HCT116 (cell line): ENCODE measurements at regions not wholly inside any gene's neighbourhood (a gene's known extent, or its start where the extent isn't known, plus 50 kb on each side); places are given as distances from the start of the nearest gene placed in this dataset.

Experiments used
- ATAC-seq: fragments of 200-7000 bp; cut with Tn5 transposase; 2 replicates; pipeline ENCODE4 v1.9.1; 2020; ENCODE audit warnings: mild to moderate bottlenecking, moderate library complexity
- BruUV-seq: library from RNA; stranded (reverse); fragments of 400-500 nt; replicated peaks from 2 replicates; lab custom pipeline; 2021; lab: Mats Ljungman, UMichigan
- CTCF ChIA-PET: fragments of 300-600 bp; sonication (Branson Sonifier 250); formaldehyde crosslinking; loops from one replicate; lab custom pipeline; 2021; ENCODE audit warnings: antibody characterized with exemption; lab: Charles Lee
- POLR2A ChIA-PET: fragments of 300-600, 350-600 bp; sonication (Branson Sonifier 250); formaldehyde crosslinking; loops from one replicate; lab custom pipeline; 2021; ENCODE audit warnings: antibody characterized with exemption; lab: Charles Lee
- RAD21 ChIA-PET, 2 experiments: fragments of 300-600 bp; sonication (Branson Sonifier 250); formaldehyde crosslinking; loops; one replicate each; lab custom pipeline; 2023; ENCODE audit warnings: low total read pairs in 2 of 2; ENCODE audit not compliant: uncharacterized antibody in 2 of 2, unreplicated experiment in 2 of 2, low non-redundant PET in 1 of 2; lab: Charles Lee
- DNase-seq: peaks from one replicate; pipeline ENCODE4 v3.0.0-alpha.2; 2010; ENCODE audit warnings: low read depth, low spot score
- H2AFZ ChIP-seq: fragments of 200-600 bp; shearing (Covaris generic), sonication (generic); 2 replicates; pipeline ENCODE4 v1.6.1; 2017; ENCODE audit warnings: low read depth, mixed run types, mixed read lengths, antibody characterized with exemption, low read length; ENCODE audit not compliant: poor library complexity, severe bottlenecking
- H3K27ac ChIP-seq: 2 replicates; pipeline ENCODE4 v1.5.1; 2012; ENCODE audit warnings: low read depth, low read length
- H3K27me3 ChIP-seq: fragments of 200-600 bp; sonication (generic); 2 replicates; pipeline ENCODE4 v1.6.1; 2016; ENCODE audit warnings: mixed run types, low read length, mixed read lengths; ENCODE audit not compliant: insufficient read depth
- H3K36me3 ChIP-seq, 2 experiments: fragments of 200-500 bp in 1 of 2; fragments of 200-600 bp in 1 of 2; sonication (Bioruptor generic) in 1 of 2; sonication (generic) in 1 of 2; 2 replicates each; pipeline versions ENCODE4 v1.5.1 to v1.6.1; 2014 to 2016; ENCODE audit warnings: low read length in 2 of 2, inconsistent platforms in 1 of 2, mixed read lengths in 1 of 2, mixed run types in 1 of 2; ENCODE audit not compliant: insufficient read depth in 2 of 2, control insufficient read depth in 1 of 2
- H3K4me1 ChIP-seq, 2 experiments: fragments of 200-600 bp in 1 of 2; sonication (generic) in 1 of 2; 2 replicates each; pipeline versions ENCODE4 v1.5.1 to v1.6.1; 2012 to 2017; ENCODE audit warnings: low read length in 2 of 2, inconsistent platforms in 1 of 2, mild to moderate bottlenecking in 1 of 2, mixed read lengths in 1 of 2, mixed run types in 1 of 2, moderate library complexity in 1 of 2; ENCODE audit not compliant: insufficient read depth in 2 of 2, control insufficient read depth in 1 of 2
- H3K4me2 ChIP-seq: fragments of 200-600 bp; sonication (generic); 2 replicates; pipeline ENCODE4 v1.6.1; 2017; ENCODE audit warnings: mixed run types, low read length, mixed read lengths
- H3K4me3 ChIP-seq, 2 experiments: fragments of 200-600 bp in 1 of 2; sonication (generic) in 1 of 2; replicated peaks in 1 of 2; 2 replicates each; pipeline ENCODE4 v1.5.1; 2011 to 2016; ENCODE audit warnings: low read length in 2 of 2, control low read depth in 1 of 2, low read depth in 1 of 2, mild to moderate bottlenecking in 1 of 2, mixed read lengths in 1 of 2, mixed run types in 1 of 2
- H3K79me2 ChIP-seq: fragments of 200-600 bp; sonication (generic); 2 replicates; pipeline ENCODE4 v1.6.1; 2017; ENCODE audit warnings: mild to moderate bottlenecking, mixed run types, low read length, moderate library complexity, mixed read lengths; ENCODE audit not compliant: insufficient read depth
- H3K9ac ChIP-seq: fragments of 200-600 bp; sonication (generic); 2 replicates; pipeline ENCODE4 v1.6.1; 2016; ENCODE audit warnings: low read length, mixed read lengths
- H3K9me2 ChIP-seq: fragments of 200-600 bp; sonication (generic), shearing (Covaris generic); 2 replicates; pipeline ENCODE4 v1.6.1; 2017; ENCODE audit warnings: mixed run types, mild to moderate bottlenecking, moderate library complexity; ENCODE audit not compliant: insufficient read depth
- H3K9me3 ChIP-seq, 2 experiments: fragments of 200-500 bp in 1 of 2; fragments of 200-600 bp in 1 of 2; sonication (Bioruptor generic) in 1 of 2; sonication (generic) in 1 of 2; 2 replicates each; pipeline ENCODE4 v1.6.1; 2014 to 2017; ENCODE audit warnings: low read length in 2 of 2, mixed read lengths in 2 of 2, inconsistent platforms in 1 of 2, low read depth in 1 of 2, mild to moderate bottlenecking in 1 of 2, mixed run types in 1 of 2, moderate library complexity in 1 of 2; ENCODE audit not compliant: control insufficient read depth in 1 of 2, insufficient read depth in 1 of 2
- H4K20me1 ChIP-seq: fragments of 200-600 bp; sonication (generic), shearing (Covaris generic); 2 replicates; pipeline ENCODE4 v1.6.1; 2017; ENCODE audit warnings: mixed run types, mild to moderate bottlenecking, moderate library complexity; ENCODE audit not compliant: insufficient read depth
- ATF3 ChIP-seq: IDR thresholded peaks from 2 replicates; pipeline ENCODE4 v1.6.1; 2012
- CBX3 ChIP-seq: IDR thresholded peaks from 2 replicates; pipeline ENCODE4 v1.6.1; 2012; ENCODE audit warnings: low read depth
- CTCF ChIP-seq, 3 experiments: fragments of 200-600 bp in 1 of 3; sonication (generic) in 1 of 3; IDR thresholded peaks in 2 of 3; conservative IDR thresholded peaks in 1 of 3; 2 replicates each; pipeline ENCODE4 v1.5.1; 2012 to 2017; ENCODE audit warnings: low read depth in 2 of 3, low read length in 2 of 3, antibody characterized with exemption in 1 of 3, borderline replicate concordance in 1 of 3, control low read depth in 1 of 3, mild to moderate bottlenecking in 1 of 3, mixed read lengths in 1 of 3, mixed run types in 1 of 3, moderate library complexity in 1 of 3; ENCODE audit not compliant: insufficient read depth in 1 of 3
- EGR1 ChIP-seq: IDR thresholded peaks from 2 replicates; pipeline ENCODE4 v1.6.1; 2012; ENCODE audit warnings: low read depth
- ELF1 ChIP-seq: IDR thresholded peaks from 2 replicates; pipeline ENCODE4 v1.6.1; 2012; ENCODE audit warnings: low read depth, borderline replicate concordance
- EZH2 ChIP-seq: fragments of 200-600 bp; sonication (generic); IDR thresholded peaks from 2 replicates; pipeline ENCODE4 v1.6.1; 2017; ENCODE audit warnings: antibody characterized with exemption, mixed run types
- EZH2phosphoT487 ChIP-seq: fragments of 200-600 bp; IDR thresholded peaks from 2 replicates; pipeline ENCODE4 v1.6.1; 2018; ENCODE audit warnings: antibody characterized with exemption, borderline replicate concordance
- FOSL1 ChIP-seq: IDR thresholded peaks from 2 replicates; pipeline ENCODE4 v1.6.1; 2012; ENCODE audit warnings: low read depth
- JUND ChIP-seq: IDR thresholded peaks from 2 replicates; pipeline ENCODE4 v1.6.1; 2012
- POLR2AphosphoS5 ChIP-seq: IDR thresholded peaks from 2 replicates; pipeline ENCODE4 v1.6.1; 2011; ENCODE audit warnings: mild to moderate bottlenecking, low read depth, low read length, moderate library complexity
- REST ChIP-seq: IDR thresholded peaks from 2 replicates; pipeline ENCODE4 v1.6.1; 2012; ENCODE audit warnings: low read depth
- SIN3A ChIP-seq: IDR thresholded peaks from 2 replicates; pipeline ENCODE4 v1.6.1; 2012; ENCODE audit warnings: low read depth
- SP1 ChIP-seq: IDR thresholded peaks from 2 replicates; pipeline ENCODE4 v1.6.1; 2012; ENCODE audit warnings: low read depth
- SRF ChIP-seq: IDR thresholded peaks from 2 replicates; pipeline ENCODE4 v1.6.1; 2012; ENCODE audit warnings: low read depth
- ZBTB33 ChIP-seq: IDR thresholded peaks from 2 replicates; pipeline ENCODE4 v1.6.1; 2011; ENCODE audit warnings: mild to moderate bottlenecking, low read length, moderate library complexity; ENCODE audit not compliant: insufficient replicate concordance; ENCODE audit errors: extremely low read depth
- ZFX ChIP-seq: fragments of 450-650 bp; IDR thresholded peaks from 2 replicates; pipeline ENCODE4 v1.6.1; 2017
- intact Hi-C: fragments of 100-400 bp; cut with micrococcal nuclease; formaldehyde crosslinking; loops from 2 replicates; pipeline ENCODE4 v1.10.0; 2022

GRCh38 chr1:100643471-100644196, 75.9 kb upstream of the VCAM1 start:
- Histone ChIP-seq H3K36me3 (no peaks in the 10 kb centered on the region), H3K4me1 (no peaks in the 10 kb centered on the region), H2AFZ (no peak overlapping the region), H4K20me1 (no peaks in the 10 kb centered on the region), H3K9me2 (no peaks in the 10 kb centered on the region), H3K4me3 (no peak overlapping the region), H3K9me3 (no peaks in the 10 kb centered on the region), H3K4me2 (no peak overlapping the region), H3K27me3 (no peaks in the 10 kb centered on the region), H3K9ac (no peak overlapping the region), H3K27ac (no peak overlapping the region), H3K79me2 (no peaks in the 10 kb centered on the region)
- RAD21 ChIA-PET = no interaction called here
- TF ChIP-seq CTCF (IDR thresholded peaks at IDR 0.05 in 2 of 3, conservative IDR thresholded peaks at IDR 0.05 in 1 of 3; ENCODE audit: borderline replicate concordance in 1 of 3, insufficient read depth in 1 of 3, low read depth in 2 of 3, low read length in 2 of 3) = no peak
- TF ChIP-seq ZFX = no peak
- no peak for TF ChIP-seq JUND
- TF ChIP-seq SP1 = no peak
- TF ChIP-seq EZH2phosphoT487 = no peak
- TF ChIP-seq EZH2 = no peak
- no peak for TF ChIP-seq CBX3
- TF ChIP-seq REST = no peak
- no peak for TF ChIP-seq ZBTB33
- TF ChIP-seq ATF3 = no peak
- TF ChIP-seq SRF = no peak
- TF ChIP-seq SIN3A = no peak
- TF ChIP-seq FOSL1 = no peak
- no peak for TF ChIP-seq POLR2AphosphoS5
- no peak for TF ChIP-seq EGR1
- no peak for TF ChIP-seq ELF1
- no TSS peak for BruUV-seq
- POLR2A ChIA-PET = no interaction called here
- ATAC-seq = no peak
- no peak for DNase-seq
- CTCF ChIA-PET = no interaction called here
- intact Hi-C loops = no loop called here
